Neural progenitor cell (in vitro differentiated cells): ENCODE measurements at regions not wholly inside any gene's neighbourhood (a gene's known extent, or its start where the extent isn't known, plus 50 kb on each side); places are given as distances from the start of the nearest gene placed in this dataset.

Experiments used
- DNase-seq: peaks from one replicate; pipeline ENCODE4 v3.0.0-alpha.2; 2016; ENCODE audit warnings: low spot score
- H2AFZ ChIP-seq: fragments of 200-600 bp; sonication (generic); replicated peaks from 2 replicates; pipeline ENCODE4 v1.6.1; 2016; ENCODE audit warnings: antibody characterized with exemption
- H3F3A ChIP-seq: fragments of 200-600 bp; sonication (generic); 2 replicates; pipeline ENCODE4 v1.6.1; 2016; ENCODE audit warnings: antibody characterized with exemption, low read depth
- H3K27ac ChIP-seq: fragments of 200-600 bp; sonication (generic); 2 replicates; pipeline ENCODE4 v1.5.1; 2016; ENCODE audit warnings: mild to moderate bottlenecking
- H3K27me3 ChIP-seq: fragments of 200-600 bp; sonication (generic); 2 replicates; pipeline ENCODE4 v1.6.1; 2016; ENCODE audit warnings: mild to moderate bottlenecking, moderate library complexity
- H3K36me3 ChIP-seq: fragments of 200-600 bp; sonication (generic); 2 replicates; pipeline ENCODE4 v1.5.1; 2016
- H3K4me1 ChIP-seq: fragments of 200-600 bp; sonication (generic); 2 replicates; pipeline ENCODE4 v1.6.1; 2016; ENCODE audit warnings: mixed run types
- H3K4me2 ChIP-seq: fragments of 200-600 bp; sonication (generic); 2 replicates; pipeline ENCODE4 v1.6.1; 2016
- H3K4me3 ChIP-seq: fragments of 200-600 bp; sonication (generic); 2 replicates; pipeline ENCODE4 v1.5.1; 2016
- H3K79me2 ChIP-seq: fragments of 200-600 bp; sonication (generic); 2 replicates; pipeline ENCODE4 v1.6.1; 2016; ENCODE audit warnings: low read depth
- H3K9ac ChIP-seq: fragments of 200-600 bp; sonication (generic); 2 replicates; pipeline ENCODE4 v1.6.1; 2016
- H3K9me3 ChIP-seq: fragments of 200-600 bp; sonication (generic); 2 replicates; pipeline ENCODE4 v1.5.1; 2016; ENCODE audit warnings: low read depth
- H4K20me1 ChIP-seq: fragments of 200-600 bp; sonication (generic); 2 replicates; pipeline ENCODE4 v1.6.1; 2016; ENCODE audit warnings: low read depth
- H3K27ac Mint-ChIP-seq: 3 replicates; pipeline ENCODE4 v1.8.0; 2021; ENCODE audit warnings: mixed read lengths
- H3K27me3 Mint-ChIP-seq: 2 replicates; pipeline ENCODE4 v1.8.0; 2022; ENCODE audit warnings: low read depth, mild to moderate bottlenecking, inconsistent platforms, moderate library complexity, mixed read lengths; ENCODE audit not compliant: insufficient read depth
- H3K36me3 Mint-ChIP-seq: 3 replicates; pipeline ENCODE4 v1.8.0; 2021; ENCODE audit warnings: mixed read lengths
- H3K4me1 Mint-ChIP-seq: 3 replicates; pipeline ENCODE4 v1.8.0; 2021; ENCODE audit warnings: mixed read lengths
- H3K4me3 Mint-ChIP-seq: 3 replicates; pipeline ENCODE4 v1.8.0; 2021; ENCODE audit warnings: mild to moderate bottlenecking, moderate library complexity, mixed read lengths
- H3K9me3 Mint-ChIP-seq: 3 replicates; pipeline ENCODE4 v1.8.0; 2020; ENCODE audit warnings: mixed read lengths
- CTCF ChIP-seq: fragments of 200-600 bp; sonication (generic); IDR thresholded peaks from 2 replicates; pipeline ENCODE4 v1.5.1; 2017; ENCODE audit warnings: antibody characterized with exemption, mild to moderate bottlenecking
- EZH2 ChIP-seq: fragments of 200-600 bp; sonication (generic); IDR thresholded peaks from 2 replicates; pipeline ENCODE4 v1.6.1; 2017; ENCODE audit warnings: antibody characterized with exemption, mild to moderate bottlenecking, moderate library complexity
- EZH2phosphoT487 ChIP-seq: fragments of 200-600 bp; sonication (generic); IDR thresholded peaks from 2 replicates; pipeline ENCODE4 v1.6.1; 2017; ENCODE audit warnings: antibody characterized with exemption

GRCh38 chr14:51392416-51392815, 152.4 kb downstream of the TMX1 start:
- Histone ChIP-seq H3K4me2 (no peak overlapping the region), H3K27ac (no peak overlapping the region), H3K4me3 (no peak overlapping the region), H3K79me2 (no peaks in the 10 kb centered on the region), H3K4me1 (peaks cover 16% of the 10 kb centered on the region), H3F3A (no peaks in the 10 kb centered on the region), H4K20me1 (no peaks in the 10 kb centered on the region), H3K27me3 (no peaks in the 10 kb centered on the region), H3K9ac (no peak overlapping the region), H3K36me3 (no peaks in the 10 kb centered on the region), H2AFZ (no peak overlapping the region), H3K9me3 (no peaks in the 10 kb centered on the region)
- Mint-ChIP-seq H3K27ac (no peak overlapping the region), H3K27me3 (peaks cover 6% of the 10 kb centered on the region), H3K4me3 (no peak overlapping the region), H3K36me3 (no peaks in the 10 kb centered on the region), H3K9me3 (no peaks in the 10 kb centered on the region), H3K4me1 (peaks cover 29% of the 10 kb centered on the region)
- DNase-seq: no peak
- TF ChIP-seq EZH2 (no peak), CTCF (no peak), EZH2phosphoT487 (no peak)

- Histone ChIP-seq H3F3A (no peaks in the 10 kb centered on the region), H3K79me2 (no peaks in the 10 kb centered on the region), H3K36me3 (no peaks in the 10 kb centered on the region), H3K27ac (no peak overlapping the region), H3K9me3 (no peaks in the 10 kb centered on the region), H3K9ac (no peak overlapping the region), H3K4me3 (no peak overlapping the region), H3K4me1 (peaks cover 16% of the 10 kb centered on the region), H3K4me2 (no peak overlapping the region), H4K20me1 (no peaks in the 10 kb centered on the region), H3K27me3 (no peaks in the 10 kb centered on the region), H2AFZ (no peak overlapping the region)
- Mint-ChIP-seq H3K27me3 (peaks cover 6% of the 10 kb centered on the region), H3K4me3 (no peak overlapping the region), H3K4me1 (peaks cover 32% of the 10 kb centered on the region), H3K9me3 (no peaks in the 10 kb centered on the region), H3K27ac (no peak overlapping the region), H3K36me3 (no peaks in the 10 kb centered on the region)
- no peak for DNase-seq
- TF ChIP-seq EZH2 (no peak), CTCF (no peak), EZH2phosphoT487 (no peak)
Measured at GRCh38 chr14:51394384-51394783, 154.3 kb downstream of the TMX1 start.

GRCh38 chr14:51394804-51395203, 154.8 kb downstream of the TMX1 start:
- no peak overlapping the region for H3K4me3 Mint-ChIP-seq
- no peaks in the 10 kb centered on the region for H3K79me2 ChIP-seq
- H3K27ac Mint-ChIP-seq: peak overlapping the region; percentile 80
- DNase-seq: no peak
- no peak overlapping the region for H3K9ac ChIP-seq
- H3K27ac ChIP-seq: no peak overlapping the region
- no peaks in the 10 kb centered on the region for H4K20me1 ChIP-seq
- no peak overlapping the region for H3K4me3 ChIP-seq
- no peaks in the 10 kb centered on the region for H3K36me3 ChIP-seq
- H3K27me3 ChIP-seq: no peaks in the 10 kb centered on the region
- no peak for TF ChIP-seq EZH2phosphoT487
- TF ChIP-seq EZH2: no peak
- TF ChIP-seq CTCF: no peak
- peaks cover 32% of the 10 kb centered on the region for H3K4me1 Mint-ChIP-seq
- peak overlapping the region; percentile 92 for H2AFZ ChIP-seq
- H3K9me3 Mint-ChIP-seq: no peaks in the 10 kb centered on the region
- H3K27me3 Mint-ChIP-seq: peaks cover 6% of the 10 kb centered on the region
- no peaks in the 10 kb centered on the region for H3K9me3 ChIP-seq
- H3K4me2 ChIP-seq: no peak overlapping the region
- H3F3A ChIP-seq: no peaks in the 10 kb centered on the region
- H3K36me3 Mint-ChIP-seq: no peaks in the 10 kb centered on the region
- H3K4me1 ChIP-seq: peaks cover 16% of the 10 kb centered on the region
